22Rv1 (cell line): ENCODE measurements at regions not wholly inside any gene's neighbourhood (a gene's known extent, or its start where the extent isn't known, plus 50 kb on each side); places are given as distances from the start of the nearest gene placed in this dataset.

Source experiments
- CTCF ChIP-seq: fragments of 450-650 bp; IDR thresholded peaks from 2 replicates; pipeline ENCODE4 v1.5.1; 2017; ENCODE audit warnings: mild to moderate bottlenecking
- ZFX ChIP-seq: fragments of 450-650 bp; IDR thresholded peaks from 2 replicates; pipeline ENCODE4 v1.6.1; 2017; ENCODE audit warnings: antibody characterized with exemption, borderline replicate concordance

GRCh38 chr3:162863579-162863978 is 1367.0 kb downstream of the OTOL1 start:
- TF ChIP-seq CTCF (no peak), ZFX (no peak)
